ENCODE measurements at regions not wholly inside any gene's neighbourhood (a gene's known extent, or its start where the extent isn't known, plus 50 kb on each side); places are given as distances from the start of the nearest gene placed in this dataset.

DNA sequence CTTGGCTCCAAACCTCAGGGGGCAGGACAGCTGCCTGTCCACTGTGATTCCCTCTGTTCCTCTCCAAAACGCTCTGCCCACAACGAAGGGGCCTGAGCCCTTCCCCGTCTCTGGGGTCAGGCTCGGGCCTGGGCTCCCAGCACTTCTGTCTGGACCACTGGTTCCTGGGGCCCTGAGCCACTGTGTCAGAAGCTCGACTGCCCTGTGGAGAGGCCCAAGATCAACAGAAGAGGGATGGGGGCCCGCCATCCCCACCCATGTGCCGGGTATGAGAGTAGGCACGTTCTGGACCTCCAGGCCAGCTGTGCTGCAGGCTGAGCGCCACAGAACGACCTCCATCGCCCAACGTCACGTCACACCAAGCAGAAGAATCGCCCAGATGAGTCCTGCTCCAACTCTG lies 119.9 kb upstream of the HS6ST1 start:
- Histone ChIP-seq H3K36me3 (ENCODE audit: insufficient read depth) (no peaks in the 10 kb centered on the region), H3K4me2 (no peak overlapping the region), H3K9ac (no peak overlapping the region), H3K4me1 (ENCODE audit: low read depth, poor library complexity, severe bottlenecking) (no peaks in the 10 kb centered on the region), H4K20me1 (ENCODE audit: insufficient read depth) (no peaks in the 10 kb centered on the region), H2AFZ (ENCODE audit: low read depth) (no peak overlapping the region), H3K79me2 (ENCODE audit: insufficient read depth, low read depth) (no peaks in the 10 kb centered on the region), H3K27me3 (ENCODE audit: insufficient read depth, low read depth) (no peaks in the 10 kb centered on the region), H3K4me3 (IDR thresholded peaks at IDR 0.05; ENCODE audit: insufficient read depth, low read depth, low read length) (no peak overlapping the region), H3K27ac (no peak overlapping the region)
- TF ChIP-seq, protein P1, sequence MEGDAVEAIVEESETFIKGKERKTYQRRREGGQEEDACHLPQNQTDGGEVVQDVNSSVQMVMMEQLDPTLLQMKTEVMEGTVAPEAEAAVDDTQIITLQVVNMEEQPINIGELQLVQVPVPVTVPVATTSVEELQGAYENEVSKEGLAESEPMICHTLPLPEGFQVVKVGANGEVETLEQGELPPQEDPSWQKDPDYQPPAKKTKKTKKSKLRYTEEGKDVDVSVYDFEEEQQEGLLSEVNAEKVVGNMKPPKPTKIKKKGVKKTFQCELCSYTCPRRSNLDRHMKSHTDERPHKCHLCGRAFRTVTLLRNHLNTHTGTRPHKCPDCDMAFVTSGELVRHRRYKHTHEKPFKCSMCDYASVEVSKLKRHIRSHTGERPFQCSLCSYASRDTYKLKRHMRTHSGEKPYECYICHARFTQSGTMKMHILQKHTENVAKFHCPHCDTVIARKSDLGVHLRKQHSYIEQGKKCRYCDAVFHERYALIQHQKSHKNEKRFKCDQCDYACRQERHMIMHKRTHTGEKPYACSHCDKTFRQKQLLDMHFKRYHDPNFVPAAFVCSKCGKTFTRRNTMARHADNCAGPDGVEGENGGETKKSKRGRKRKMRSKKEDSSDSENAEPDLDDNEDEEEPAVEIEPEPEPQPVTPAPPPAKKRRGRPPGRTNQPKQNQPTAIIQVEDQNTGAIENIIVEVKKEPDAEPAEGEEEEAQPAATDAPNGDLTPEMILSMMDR (conservative IDR thresholded peaks at IDR 0.05; ENCODE audit: low read depth, low read length) = no peak

DNA sequence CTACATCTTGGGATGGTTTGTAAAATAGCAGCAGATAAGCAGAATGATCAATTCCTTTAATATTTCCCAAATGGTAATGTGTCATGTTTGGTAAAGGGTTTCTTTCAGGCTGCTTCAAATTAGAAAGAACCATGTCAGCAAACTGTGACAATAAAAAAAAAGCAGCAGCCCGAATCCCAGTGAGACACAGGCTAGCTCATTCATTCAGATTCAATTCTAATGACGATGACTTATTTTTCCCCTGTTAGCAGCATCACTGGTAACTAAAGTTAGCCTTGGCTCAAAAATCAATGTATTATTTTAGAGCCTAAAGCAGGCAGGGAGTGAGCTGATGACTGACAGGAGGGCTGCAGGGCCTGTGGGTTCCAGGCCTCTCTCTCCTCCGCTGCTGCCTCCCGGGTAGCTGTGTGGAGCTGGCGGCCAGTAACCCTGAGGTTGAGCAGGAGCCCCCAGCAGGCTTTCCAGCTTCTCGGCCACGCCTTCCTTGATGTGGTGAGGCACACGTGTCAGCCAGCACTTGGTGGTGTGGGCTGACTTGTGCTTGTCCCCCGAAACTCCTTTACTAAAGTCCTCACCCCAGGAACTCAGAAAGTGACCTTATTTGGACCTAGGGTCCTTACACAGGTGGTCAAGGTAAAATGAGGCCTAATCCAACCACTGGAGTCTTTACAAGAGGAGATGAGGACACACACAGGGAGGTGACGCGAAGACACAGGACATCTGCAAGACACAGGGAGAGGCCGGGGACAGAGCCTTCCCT lies 120.5 kb upstream of the HS6ST1 start:
- no peaks in the 10 kb centered on the region for H3K79me2 ChIP-seq (ENCODE audit: insufficient read depth, low read depth)

DNA sequence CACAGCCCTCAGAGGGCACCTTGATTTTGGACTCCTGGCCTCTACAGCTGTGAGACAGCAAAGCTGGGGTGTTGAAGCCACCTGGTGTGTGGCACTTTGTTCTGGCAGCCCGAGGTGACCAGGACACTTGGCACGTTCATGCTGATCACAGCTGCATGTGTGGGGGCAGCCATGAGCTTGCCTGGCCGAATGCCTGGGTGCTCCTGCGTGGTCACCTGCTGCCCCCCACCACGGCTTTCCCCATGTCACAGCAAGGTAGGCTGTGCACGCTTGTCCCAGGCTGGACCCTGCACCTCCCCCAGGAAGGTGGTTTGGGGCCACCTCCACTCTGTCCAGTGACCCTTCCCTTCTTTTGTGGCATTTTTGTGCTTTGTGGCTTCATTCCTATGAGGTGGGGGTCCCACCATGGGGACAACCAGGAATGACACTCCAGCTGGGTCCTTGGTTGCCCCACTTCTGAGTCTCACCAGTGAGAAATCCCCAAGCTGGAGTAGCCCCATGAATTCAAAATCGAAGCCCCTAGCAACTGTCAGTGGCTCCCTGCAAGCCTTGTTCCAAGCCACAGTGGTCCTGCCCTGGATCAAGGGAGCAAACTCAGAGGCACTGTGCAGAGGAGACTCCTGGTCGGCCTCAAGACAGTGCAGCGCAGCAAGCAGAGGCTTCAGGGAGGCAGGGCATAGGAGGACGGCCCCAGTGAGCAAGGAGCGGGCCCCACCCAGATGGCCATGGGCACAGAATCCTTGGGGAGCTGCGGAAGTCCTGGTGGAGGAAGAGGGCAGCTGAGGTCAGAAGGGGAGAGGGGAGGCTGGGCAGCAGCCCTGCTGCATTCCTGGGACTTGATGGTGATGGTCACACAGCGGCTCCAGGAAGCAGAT lies 121.4 kb upstream of the HS6ST1 start:
- TF ChIP-seq, protein P1 (conservative IDR thresholded peaks at IDR 0.05; ENCODE audit: low read depth, low read length) = no peak
- Histone ChIP-seq H3K9ac (no peak overlapping the region), H3K4me3 (IDR thresholded peaks at IDR 0.05; ENCODE audit: insufficient read depth, low read depth, low read length) (no peak overlapping the region), H3K4me2 (no peak overlapping the region), H3K27me3 (ENCODE audit: insufficient read depth, low read depth) (no peaks in the 10 kb centered on the region), H3K4me1 (ENCODE audit: low read depth, poor library complexity, severe bottlenecking) (no peaks in the 10 kb centered on the region), H4K20me1 (ENCODE audit: insufficient read depth) (no peaks in the 10 kb centered on the region), H2AFZ (ENCODE audit: low read depth) (no peak overlapping the region), H3K36me3 (ENCODE audit: insufficient read depth) (no peaks in the 10 kb centered on the region), H3K27ac (no peak overlapping the region), H3K79me2 (ENCODE audit: insufficient read depth, low read depth) (no peaks in the 10 kb centered on the region)

More for the DNA sequence above, 120.5 kb upstream of the HS6ST1 start:
- Histone ChIP-seq H4K20me1 (ENCODE audit: insufficient read depth) (no peaks in the 10 kb centered on the region), H3K36me3 (ENCODE audit: insufficient read depth) (no peaks in the 10 kb centered on the region), H3K4me1 (ENCODE audit: low read depth, poor library complexity, severe bottlenecking) (no peaks in the 10 kb centered on the region), H3K27ac (no peak overlapping the region), H3K9ac (no peak overlapping the region), H2AFZ (ENCODE audit: low read depth) (no peak overlapping the region), H3K4me2 (no peak overlapping the region), H3K27me3 (ENCODE audit: insufficient read depth, low read depth) (no peaks in the 10 kb centered on the region), H3K4me3 (IDR thresholded peaks at IDR 0.05; ENCODE audit: insufficient read depth, low read depth, low read length) (no peak overlapping the region)
- TF ChIP-seq, protein P1 (conservative IDR thresholded peaks at IDR 0.05; ENCODE audit: low read depth, low read length) = no peak

DNA sequence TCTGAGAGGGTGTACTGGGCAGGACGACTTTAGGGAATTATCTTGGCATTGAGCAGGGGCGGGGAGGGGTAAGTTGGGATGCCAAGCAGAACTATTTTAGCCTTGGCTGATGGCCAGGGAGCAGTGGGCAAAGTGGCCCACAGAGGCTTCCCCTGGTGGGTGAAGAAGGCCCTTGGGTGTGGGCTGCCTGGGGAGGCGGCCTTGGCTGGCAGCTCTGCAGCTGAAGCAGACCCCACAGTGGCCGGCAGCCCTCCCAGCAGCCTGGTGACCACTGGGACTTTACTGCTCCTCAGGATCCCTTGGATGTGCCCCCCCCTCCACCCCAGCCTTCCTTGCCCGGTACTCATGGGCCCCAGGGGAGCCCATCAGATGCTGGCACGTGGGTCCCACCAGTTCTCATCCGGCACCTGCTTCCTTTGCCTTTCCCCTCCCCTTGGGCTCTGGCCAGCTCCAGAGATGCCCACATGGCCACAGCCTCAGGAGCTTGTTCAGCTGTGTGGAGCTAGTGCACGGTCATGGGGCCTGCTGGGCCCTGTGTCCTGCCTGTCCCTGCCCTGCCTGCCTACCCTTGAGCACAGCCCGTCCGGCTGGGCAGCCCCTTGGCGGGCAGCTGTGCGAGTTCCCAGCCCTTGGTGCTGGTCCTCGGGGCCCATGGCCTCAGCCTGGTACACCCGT lies 122.1 kb upstream of the HS6ST1 start:
- Histone ChIP-seq H3K4me1 (ENCODE audit: low read depth, poor library complexity, severe bottlenecking) (no peaks in the 10 kb centered on the region), H3K36me3 (ENCODE audit: insufficient read depth) (no peaks in the 10 kb centered on the region), H3K9ac (no peak overlapping the region), H3K4me3 (IDR thresholded peaks at IDR 0.05; ENCODE audit: insufficient read depth, low read depth, low read length) (no peak overlapping the region), H3K27me3 (ENCODE audit: insufficient read depth, low read depth) (no peaks in the 10 kb centered on the region), H4K20me1 (ENCODE audit: insufficient read depth) (no peaks in the 10 kb centered on the region), H3K79me2 (ENCODE audit: insufficient read depth, low read depth) (no peaks in the 10 kb centered on the region), H2AFZ (ENCODE audit: low read depth) (no peak overlapping the region), H3K27ac (no peak overlapping the region), H3K4me2 (no peak overlapping the region)
- TF ChIP-seq, protein P1 (conservative IDR thresholded peaks at IDR 0.05; ENCODE audit: low read depth, low read length) = no peak

Measured in KMS-11 (cell line).